MM.1S (cell line): ENCODE measurements at regions not wholly inside any gene's neighbourhood (a gene's known extent, or its start where the extent isn't known, plus 50 kb on each side); places are given as distances from the start of the nearest gene placed in this dataset.

Experiments used
- EZH2 ChIP-seq: fragments of 300-600 bp; sonication (generic); optimal IDR thresholded peaks from 2 replicates; pipeline ENCODE3; 2017; ENCODE audit warnings: low read depth, mild to moderate bottlenecking, antibody characterized with exemption, low read length, mixed read lengths
- TF ChIP-seq, protein P1 (sequence below): fragments of 300-600 bp; sonication (generic); IDR thresholded peaks from 2 replicates; pipeline ENCODE4 v1.5.1; 2016; ENCODE audit warnings: antibody characterized with exemption, low read length, mixed read lengths

DNA sequence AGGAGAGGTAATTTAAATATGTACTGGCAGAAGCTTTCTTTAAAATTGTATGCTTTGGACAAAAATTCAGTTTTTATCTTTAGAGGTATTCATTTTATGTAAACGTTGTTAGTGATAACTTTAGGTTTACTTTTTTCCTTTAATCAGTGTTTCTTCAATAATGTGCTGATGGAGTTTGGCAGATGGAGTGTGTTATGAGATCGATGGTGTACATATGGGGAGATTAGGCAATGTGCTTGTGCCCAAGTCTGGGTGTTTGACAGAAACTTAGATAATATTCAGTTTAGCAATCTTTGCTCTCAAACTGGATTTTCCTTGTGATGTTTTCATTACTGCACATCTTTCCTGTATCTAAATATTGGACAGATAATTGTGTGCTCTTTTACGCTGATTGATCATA, 425.4 kb downstream of the JRKL start:
- TF ChIP-seq, protein P1, sequence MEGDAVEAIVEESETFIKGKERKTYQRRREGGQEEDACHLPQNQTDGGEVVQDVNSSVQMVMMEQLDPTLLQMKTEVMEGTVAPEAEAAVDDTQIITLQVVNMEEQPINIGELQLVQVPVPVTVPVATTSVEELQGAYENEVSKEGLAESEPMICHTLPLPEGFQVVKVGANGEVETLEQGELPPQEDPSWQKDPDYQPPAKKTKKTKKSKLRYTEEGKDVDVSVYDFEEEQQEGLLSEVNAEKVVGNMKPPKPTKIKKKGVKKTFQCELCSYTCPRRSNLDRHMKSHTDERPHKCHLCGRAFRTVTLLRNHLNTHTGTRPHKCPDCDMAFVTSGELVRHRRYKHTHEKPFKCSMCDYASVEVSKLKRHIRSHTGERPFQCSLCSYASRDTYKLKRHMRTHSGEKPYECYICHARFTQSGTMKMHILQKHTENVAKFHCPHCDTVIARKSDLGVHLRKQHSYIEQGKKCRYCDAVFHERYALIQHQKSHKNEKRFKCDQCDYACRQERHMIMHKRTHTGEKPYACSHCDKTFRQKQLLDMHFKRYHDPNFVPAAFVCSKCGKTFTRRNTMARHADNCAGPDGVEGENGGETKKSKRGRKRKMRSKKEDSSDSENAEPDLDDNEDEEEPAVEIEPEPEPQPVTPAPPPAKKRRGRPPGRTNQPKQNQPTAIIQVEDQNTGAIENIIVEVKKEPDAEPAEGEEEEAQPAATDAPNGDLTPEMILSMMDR, result no peak
- no peak for TF ChIP-seq EZH2
